H9 (cell line): ENCODE measurements at regions not wholly inside any gene's neighbourhood (a gene's known extent, or its start where the extent isn't known, plus 50 kb on each side); places are given as distances from the start of the nearest gene placed in this dataset.

Source experiments
- DNase-seq: peaks from one replicate; pipeline ENCODE4 v3.0.0-alpha.2; 2017
- H2AFZ ChIP-seq: one replicate; pipeline ENCODE4 v1.6.1; 2013; ENCODE audit warnings: mild to moderate bottlenecking, low read length, control low read depth, moderate library complexity
- H2AK5ac ChIP-seq: 2 replicates; pipeline ENCODE4 v1.6.1; 2013; ENCODE audit warnings: low read length, control low read depth, mixed read lengths; ENCODE audit not compliant: insufficient read length
- H2BK120ac ChIP-seq: one replicate; pipeline ENCODE4 v1.6.1; 2013; ENCODE audit warnings: low read depth, mild to moderate bottlenecking, low read length, control low read depth, inconsistent platforms; ENCODE audit not compliant: poor library complexity, severe bottlenecking
- H2BK12ac ChIP-seq: 2 replicates; pipeline ENCODE4 v1.6.1; 2013; ENCODE audit warnings: low read length, control low read depth, mixed read lengths, low read depth; ENCODE audit not compliant: insufficient read length
- H2BK15ac ChIP-seq: 2 replicates; pipeline ENCODE4 v1.6.1; 2013; ENCODE audit warnings: low read depth, low read length, control low read depth
- H2BK20ac ChIP-seq: one replicate; pipeline ENCODE4 v1.6.1; 2013; ENCODE audit warnings: low read depth, mild to moderate bottlenecking, low read length, control low read depth, inconsistent platforms; ENCODE audit not compliant: poor library complexity, severe bottlenecking
- H2BK5ac ChIP-seq: 2 replicates; pipeline ENCODE4 v1.6.1; 2013; ENCODE audit warnings: low read length, control low read depth, mixed read lengths; ENCODE audit not compliant: insufficient read length
- H3K14ac ChIP-seq: 2 replicates; pipeline ENCODE4 v1.6.1; 2013; ENCODE audit warnings: low read length, control low read depth; ENCODE audit not compliant: insufficient read depth
- H3K18ac ChIP-seq: 2 replicates; pipeline ENCODE4 v1.6.1; 2013; ENCODE audit warnings: low read depth, mild to moderate bottlenecking, mixed read lengths, low read length, control low read depth; ENCODE audit not compliant: insufficient read length
- H3K23ac ChIP-seq: 2 replicates; pipeline ENCODE4 v1.6.1; 2013; ENCODE audit warnings: low read length, control low read depth, mixed read lengths, low read depth; ENCODE audit not compliant: insufficient read length
- H3K23me2 ChIP-seq: 2 replicates; pipeline ENCODE4 v1.6.1; 2013; ENCODE audit warnings: low read depth, mild to moderate bottlenecking, mixed read lengths, low read length, control low read depth; ENCODE audit not compliant: insufficient read length, poor library complexity, severe bottlenecking
- H3K27ac ChIP-seq: 2 replicates; pipeline ENCODE4 v1.5.1; 2013; ENCODE audit warnings: low read length, control low read depth, mixed read lengths, low read depth; ENCODE audit not compliant: insufficient read length
- H3K27me3 ChIP-seq: 2 replicates; pipeline ENCODE4 v1.6.1; 2013; ENCODE audit warnings: low read length, control low read depth, inconsistent platforms; ENCODE audit not compliant: insufficient read depth
- H3K4ac ChIP-seq: 2 replicates; pipeline ENCODE4 v1.6.1; 2013; ENCODE audit warnings: low read depth, mild to moderate bottlenecking, control low read depth, inconsistent platforms, low read length, moderate library complexity
- H3K4me1 ChIP-seq: 2 replicates; pipeline ENCODE4 v1.6.1; 2013; ENCODE audit warnings: low read length, control low read depth, inconsistent platforms; ENCODE audit not compliant: insufficient read depth
- H3K4me2 ChIP-seq: 2 replicates; pipeline ENCODE4 v1.6.1; 2013; ENCODE audit warnings: low read length, control low read depth, mixed read lengths; ENCODE audit not compliant: insufficient read length, insufficient read depth
- H3K56ac ChIP-seq: 2 replicates; pipeline ENCODE4 v1.6.1; 2013; ENCODE audit warnings: low read depth, mild to moderate bottlenecking, mixed read lengths, low read length, control low read depth; ENCODE audit not compliant: insufficient read length
- H3K79me1 ChIP-seq: 2 replicates; pipeline ENCODE4 v1.6.1; 2013; ENCODE audit warnings: low read depth, mild to moderate bottlenecking, moderate library complexity, low read length, control low read depth, inconsistent platforms; ENCODE audit not compliant: insufficient read depth, poor library complexity, severe bottlenecking
- H3K79me2 ChIP-seq: 2 replicates; pipeline ENCODE4 v1.6.1; 2013; ENCODE audit warnings: low read length, control low read depth, inconsistent platforms; ENCODE audit not compliant: insufficient read depth
- H3K9ac ChIP-seq: 2 replicates; pipeline ENCODE4 v1.6.1; 2013; ENCODE audit warnings: low read length, control low read depth, mixed read lengths; ENCODE audit not compliant: insufficient read length; ENCODE audit errors: extremely low read depth
- H3K9me3 ChIP-seq: one replicate; pipeline ENCODE4 v1.6.1; 2013; ENCODE audit warnings: low read depth, low read length, inconsistent platforms; ENCODE audit not compliant: control insufficient read depth
- H3T11ph ChIP-seq: one replicate; pipeline ENCODE4 v1.6.1; 2013; ENCODE audit warnings: mild to moderate bottlenecking, low read length, control low read depth, inconsistent platforms
- H4K20me1 ChIP-seq: one replicate; pipeline ENCODE4 v1.6.1; 2013; ENCODE audit not compliant: control insufficient read depth, insufficient read length, insufficient read depth
- H4K5ac ChIP-seq: 2 replicates; pipeline ENCODE4 v1.6.1; 2013; ENCODE audit warnings: low read depth, mild to moderate bottlenecking, mixed read lengths, low read length, control low read depth; ENCODE audit not compliant: insufficient read length
- H4K8ac ChIP-seq: replicated peaks from 2 replicates; pipeline ENCODE4 v1.6.1; 2013; ENCODE audit warnings: low read length, control low read depth, mixed read lengths, low read depth; ENCODE audit not compliant: insufficient read length
- H4K91ac ChIP-seq: 2 replicates; pipeline ENCODE4 v1.6.1; 2013; ENCODE audit warnings: low read depth, mild to moderate bottlenecking, moderate library complexity, mixed read lengths, low read length, control low read depth; ENCODE audit not compliant: insufficient read length
- H3K27ac Mint-ChIP-seq, 3 experiments: 2 replicates in 2 of 3; 3 replicates in 1 of 3; pipeline ENCODE4 v1.8.0; 2020 to 2021; ENCODE audit warnings: mixed read lengths in 3 of 3, mild to moderate bottlenecking in 1 of 3, moderate library complexity in 1 of 3
- H3K27me3 Mint-ChIP-seq: 2 replicates; pipeline ENCODE4 v1.8.0; 2021; ENCODE audit warnings: low read depth, mild to moderate bottlenecking, moderate library complexity, mixed read lengths
- H3K36me3 Mint-ChIP-seq, 3 experiments: 2 replicates in 2 of 3; 3 replicates in 1 of 3; pipeline ENCODE4 v1.8.0; 2020 to 2021; ENCODE audit warnings: low read depth in 3 of 3, mixed read lengths in 3 of 3; ENCODE audit not compliant: insufficient read depth in 1 of 3
- H3K4me1 Mint-ChIP-seq, 2 experiments: 2 replicates each; pipeline ENCODE4 v1.8.0; 2020; ENCODE audit warnings: mixed read lengths in 2 of 2
- H3K4me3 Mint-ChIP-seq, 2 experiments: 2 replicates in 1 of 2; 3 replicates in 1 of 2; pipeline ENCODE4 v1.8.0; 2020 to 2021; ENCODE audit warnings: mild to moderate bottlenecking in 2 of 2, mixed read lengths in 2 of 2, moderate library complexity in 1 of 2
- H3K9me3 Mint-ChIP-seq, 2 experiments: 2 replicates in 1 of 2; 3 replicates in 1 of 2; pipeline ENCODE4 v1.8.0; 2020; ENCODE audit warnings: mild to moderate bottlenecking in 2 of 2, mixed read lengths in 2 of 2, moderate library complexity in 1 of 2
- WGBS: extraction: QIAGEN DNeasy Blood & Tissue Kit; methylation state at CpG from one replicate; pipeline ENCODE4 v1.1.7; 2013; ENCODE audit warnings: missing lambda C conversion rate, low lambda C conversion rate, mixed read lengths; ENCODE audit not compliant: insufficient read length; ENCODE audit errors: extremely low coverage; 5-methylcytosine and 5-hydroxymethylcytosine counted together
- TF ChIP-seq, protein P1 (sequence below): fragments of 200-600 bp; sonication (generic); conservative IDR thresholded peaks from 3 replicates; pipeline ENCODE4 v1.8.0; 2021; ENCODE audit warnings: antibody characterized with exemption, mild to moderate bottlenecking

DNA sequence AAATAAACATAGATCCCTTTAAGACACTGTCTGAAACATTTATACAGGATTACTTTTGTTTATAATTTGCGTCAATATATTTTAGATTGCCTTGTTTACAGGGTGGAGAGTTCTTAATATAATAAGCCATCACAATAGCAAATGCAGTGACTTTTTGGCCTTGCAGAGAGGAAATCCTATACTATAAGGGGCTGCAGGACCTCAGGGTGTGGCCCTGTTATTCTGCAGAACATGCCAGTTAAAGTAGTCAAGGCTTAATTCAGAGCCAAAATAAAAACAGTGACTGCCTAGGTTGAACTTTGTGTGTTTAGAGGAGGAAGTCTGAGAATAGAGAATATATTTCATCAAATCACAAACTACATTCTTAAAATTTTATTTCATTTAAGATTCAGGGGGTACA, 381.6 kb downstream of the DUSP6 start:
- Histone ChIP-seq H3K56ac (no peak overlapping the region), H3K4ac (no peak overlapping the region), H2BK5ac (no peak overlapping the region), H3K27me3 (no peaks in the 10 kb centered on the region), H3K4me1 (no peaks in the 10 kb centered on the region), H3K4me2 (no peak overlapping the region), H3T11ph (no peak overlapping the region), H4K20me1 (no peaks in the 10 kb centered on the region), H3K23me2 (no peaks in the 10 kb centered on the region), H4K91ac (no peak overlapping the region), H4K8ac (no peak overlapping the region), H3K9me3 (no peaks in the 10 kb centered on the region), H3K27ac (no peak overlapping the region), H2BK15ac (no peak overlapping the region), H3K23ac (no peak overlapping the region), H3K79me2 (no peaks in the 10 kb centered on the region; the same call in 1 of the 2 replicates), H2BK20ac (no peak overlapping the region), H3K18ac (no peak overlapping the region), H3K14ac (no peak overlapping the region), H3K9ac (no peak overlapping the region), H3K79me1 (no peaks in the 10 kb centered on the region), H2AFZ (no peak overlapping the region), H2BK12ac (no peak overlapping the region), H2BK120ac (no peak overlapping the region), H2AK5ac (no peak overlapping the region), H4K5ac (no peak overlapping the region)
- Mint-ChIP-seq H3K36me3 (no peaks in the 10 kb centered on the region), H3K27me3 (no peaks in the 10 kb centered on the region), H3K4me1 (no peaks in the 10 kb centered on the region; a peak in 1 of 4 replicates), H3K4me3 (no peak overlapping the region), H3K9me3 (no peaks in the 10 kb centered on the region), H3K27ac (no peak overlapping the region)
- no CpG with 5 or more reads among the region's 1 CpG for WGBS
- TF ChIP-seq, protein P1, sequence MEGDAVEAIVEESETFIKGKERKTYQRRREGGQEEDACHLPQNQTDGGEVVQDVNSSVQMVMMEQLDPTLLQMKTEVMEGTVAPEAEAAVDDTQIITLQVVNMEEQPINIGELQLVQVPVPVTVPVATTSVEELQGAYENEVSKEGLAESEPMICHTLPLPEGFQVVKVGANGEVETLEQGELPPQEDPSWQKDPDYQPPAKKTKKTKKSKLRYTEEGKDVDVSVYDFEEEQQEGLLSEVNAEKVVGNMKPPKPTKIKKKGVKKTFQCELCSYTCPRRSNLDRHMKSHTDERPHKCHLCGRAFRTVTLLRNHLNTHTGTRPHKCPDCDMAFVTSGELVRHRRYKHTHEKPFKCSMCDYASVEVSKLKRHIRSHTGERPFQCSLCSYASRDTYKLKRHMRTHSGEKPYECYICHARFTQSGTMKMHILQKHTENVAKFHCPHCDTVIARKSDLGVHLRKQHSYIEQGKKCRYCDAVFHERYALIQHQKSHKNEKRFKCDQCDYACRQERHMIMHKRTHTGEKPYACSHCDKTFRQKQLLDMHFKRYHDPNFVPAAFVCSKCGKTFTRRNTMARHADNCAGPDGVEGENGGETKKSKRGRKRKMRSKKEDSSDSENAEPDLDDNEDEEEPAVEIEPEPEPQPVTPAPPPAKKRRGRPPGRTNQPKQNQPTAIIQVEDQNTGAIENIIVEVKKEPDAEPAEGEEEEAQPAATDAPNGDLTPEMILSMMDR: no peak
- DNase-seq: no peak
